ENCODE measurements at regions not wholly inside any gene's neighbourhood (a gene's known extent, or its start where the extent isn't known, plus 50 kb on each side); places are given as distances from the start of the nearest gene placed in this dataset.

- TF ChIP-seq, protein P1, sequence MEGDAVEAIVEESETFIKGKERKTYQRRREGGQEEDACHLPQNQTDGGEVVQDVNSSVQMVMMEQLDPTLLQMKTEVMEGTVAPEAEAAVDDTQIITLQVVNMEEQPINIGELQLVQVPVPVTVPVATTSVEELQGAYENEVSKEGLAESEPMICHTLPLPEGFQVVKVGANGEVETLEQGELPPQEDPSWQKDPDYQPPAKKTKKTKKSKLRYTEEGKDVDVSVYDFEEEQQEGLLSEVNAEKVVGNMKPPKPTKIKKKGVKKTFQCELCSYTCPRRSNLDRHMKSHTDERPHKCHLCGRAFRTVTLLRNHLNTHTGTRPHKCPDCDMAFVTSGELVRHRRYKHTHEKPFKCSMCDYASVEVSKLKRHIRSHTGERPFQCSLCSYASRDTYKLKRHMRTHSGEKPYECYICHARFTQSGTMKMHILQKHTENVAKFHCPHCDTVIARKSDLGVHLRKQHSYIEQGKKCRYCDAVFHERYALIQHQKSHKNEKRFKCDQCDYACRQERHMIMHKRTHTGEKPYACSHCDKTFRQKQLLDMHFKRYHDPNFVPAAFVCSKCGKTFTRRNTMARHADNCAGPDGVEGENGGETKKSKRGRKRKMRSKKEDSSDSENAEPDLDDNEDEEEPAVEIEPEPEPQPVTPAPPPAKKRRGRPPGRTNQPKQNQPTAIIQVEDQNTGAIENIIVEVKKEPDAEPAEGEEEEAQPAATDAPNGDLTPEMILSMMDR (IDR thresholded peaks at IDR 0.05) = no peak
- TF ChIP-seq POLR2A (IDR thresholded peaks at IDR 0.05) = no peak
- TF ChIP-seq EP300 (IDR thresholded peaks at IDR 0.05) = no peak
These were observed 260.0 kb upstream of the AKR1E2 start for GRCh38 chr10:4566011-4566410.
